H1 (cell line): ENCODE measurements at regions not wholly inside any gene's neighbourhood (a gene's known extent, or its start where the extent isn't known, plus 50 kb on each side); places are given as distances from the start of the nearest gene placed in this dataset.

Experiments
- ATF3 ChIP-seq: IDR thresholded peaks from 2 replicates; pipeline ENCODE4 v1.6.1; 2011; ENCODE audit warnings: low read depth, mild to moderate bottlenecking, low read length; ENCODE audit not compliant: insufficient read depth
- RFX5 ChIP-seq: IDR thresholded peaks from 2 replicates; pipeline ENCODE4 v1.6.1; 2011; ENCODE audit warnings: low read depth, low read length, improper control_type of control experiment, borderline replicate concordance
- SP4 ChIP-seq: IDR thresholded peaks from 2 replicates; pipeline ENCODE4 v1.6.1; 2012; ENCODE audit warnings: low read length, inconsistent platforms
- TAF7 ChIP-seq: optimal IDR thresholded peaks from 2 replicates; pipeline ENCODE3; 2011; ENCODE audit warnings: low read depth, mild to moderate bottlenecking, inconsistent platforms, low read length, moderate library complexity, borderline replicate concordance

GRCh38 chr1:238176441-238176840 lies 285.7 kb upstream of the ZP4 start (continued):
- TF ChIP-seq ATF3, result no peak
- no peak for TF ChIP-seq SP4
- TF ChIP-seq RFX5, result no peak
- no peak for TF ChIP-seq TAF7
